Posterior vena cava (tissue), 2 donors: ENCODE measurements at regions not wholly inside any gene's neighbourhood (a gene's known extent, or its start where the extent isn't known, plus 50 kb on each side); places are given as distances from the start of the nearest gene placed in this dataset.

Source experiments
- DNase-seq: peaks from one replicate; pipeline ENCODE4 v3.0.0-alpha.2; 2020; ENCODE audit warnings: low spot score
- intact Hi-C, 2 donors: fragments of 100-400 bp; cut with DNase I; formaldehyde crosslinking; loops; one replicate each; pipeline versions ENCODE4 v1.14.1 to v1.14.2; 2022 to 2023
- donor health status: DM: yes; HTN: yes; CAD: no.
- donor health status: DM: yes; HTN: yes; CAD: no.

DNA sequence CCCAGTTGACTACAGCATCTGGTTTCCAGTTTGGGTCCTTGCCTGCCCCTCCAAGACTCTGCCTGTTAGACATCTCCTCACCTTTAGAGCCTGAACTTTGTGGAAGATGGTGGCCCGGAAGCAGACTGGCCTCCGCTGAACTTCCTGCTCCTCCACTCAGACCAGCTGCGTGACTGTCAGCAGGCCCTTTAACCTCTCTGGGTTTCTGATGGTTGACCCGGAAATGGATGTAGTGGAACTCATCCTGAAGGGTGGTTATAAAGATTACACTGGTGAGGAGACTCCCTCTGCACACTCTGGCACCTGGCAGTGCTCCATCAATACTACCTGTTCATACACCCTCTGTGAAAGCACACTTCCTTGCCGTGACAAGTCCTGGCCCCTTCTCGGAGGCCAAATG lies 151.9 kb upstream of the TLE3 start:
- intact Hi-C loops = no loop called here
- DNase-seq = peak; percentile 17

GRCh38 chr15:70248116-70249025 lies 150.7 kb upstream of the TLE3 start:
- peak; percentile 40 for DNase-seq
- intact Hi-C loops = no loop called here

DNA sequence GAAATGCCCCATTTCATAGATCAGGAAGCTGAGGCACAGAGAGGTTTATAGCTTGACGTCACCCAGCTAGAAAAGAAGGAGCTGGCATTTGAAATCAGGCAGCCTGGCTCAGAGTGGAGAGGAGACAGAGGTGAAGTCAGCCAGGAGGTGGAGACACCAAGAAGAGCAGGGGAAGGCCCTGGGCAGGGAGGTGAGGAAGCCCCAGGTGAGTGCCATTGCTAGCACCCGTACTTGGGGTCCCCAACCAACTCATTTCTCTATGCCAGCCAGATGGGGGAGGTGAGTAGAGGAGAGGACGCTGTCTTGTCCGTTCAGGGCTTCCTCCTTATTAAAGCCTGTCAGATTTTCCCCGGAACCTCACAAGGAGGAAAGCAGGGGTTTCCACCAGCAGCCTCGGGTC lies 149.6 kb upstream of the TLE3 start:
- intact Hi-C loops = no loop called here
- no peak for DNase-seq

DNA sequence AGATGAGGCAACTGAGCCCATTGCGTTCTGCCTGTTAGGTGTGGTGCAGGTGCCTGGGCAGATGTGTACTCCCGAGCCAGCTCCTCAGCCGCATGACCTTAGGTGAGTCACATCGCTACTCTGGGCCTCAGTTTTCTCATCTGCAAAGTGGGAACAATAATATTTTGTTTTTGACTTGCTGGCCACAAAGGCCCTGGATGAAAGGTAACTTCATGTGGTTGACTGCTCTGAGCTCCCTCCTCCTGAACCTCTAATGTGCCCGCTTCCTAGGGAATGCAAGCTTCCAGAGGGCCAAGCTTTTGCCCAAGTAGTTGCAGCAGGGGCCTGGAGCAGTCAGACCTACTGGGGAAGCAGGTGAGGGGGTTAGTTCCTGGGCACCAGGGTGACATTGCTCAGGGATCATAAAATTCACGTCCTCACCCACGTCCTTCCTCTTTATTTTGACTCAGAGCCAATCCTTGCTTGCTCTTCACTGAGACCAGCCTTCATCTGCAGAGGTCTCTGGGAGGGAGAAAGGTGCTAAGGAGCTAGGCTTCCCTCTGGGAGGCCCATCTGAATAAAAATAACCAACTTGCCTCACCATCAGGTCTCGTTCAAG lies 149.0 kb upstream of the TLE3 start:
- intact Hi-C loops = no loop called here
- DNase-seq = peak; percentile 29

- intact Hi-C loops = no loop called here
- DNase-seq = peak; percentile 82
Observed at GRCh38 chr15:70245932-70246622, 148.4 kb upstream of the TLE3 start.

GRCh38 chr15:70244978-70245542 lies 147.3 kb upstream of the TLE3 start:
- intact Hi-C loops = no loop called here
- DNase-seq = peak; percentile 30

DNA sequence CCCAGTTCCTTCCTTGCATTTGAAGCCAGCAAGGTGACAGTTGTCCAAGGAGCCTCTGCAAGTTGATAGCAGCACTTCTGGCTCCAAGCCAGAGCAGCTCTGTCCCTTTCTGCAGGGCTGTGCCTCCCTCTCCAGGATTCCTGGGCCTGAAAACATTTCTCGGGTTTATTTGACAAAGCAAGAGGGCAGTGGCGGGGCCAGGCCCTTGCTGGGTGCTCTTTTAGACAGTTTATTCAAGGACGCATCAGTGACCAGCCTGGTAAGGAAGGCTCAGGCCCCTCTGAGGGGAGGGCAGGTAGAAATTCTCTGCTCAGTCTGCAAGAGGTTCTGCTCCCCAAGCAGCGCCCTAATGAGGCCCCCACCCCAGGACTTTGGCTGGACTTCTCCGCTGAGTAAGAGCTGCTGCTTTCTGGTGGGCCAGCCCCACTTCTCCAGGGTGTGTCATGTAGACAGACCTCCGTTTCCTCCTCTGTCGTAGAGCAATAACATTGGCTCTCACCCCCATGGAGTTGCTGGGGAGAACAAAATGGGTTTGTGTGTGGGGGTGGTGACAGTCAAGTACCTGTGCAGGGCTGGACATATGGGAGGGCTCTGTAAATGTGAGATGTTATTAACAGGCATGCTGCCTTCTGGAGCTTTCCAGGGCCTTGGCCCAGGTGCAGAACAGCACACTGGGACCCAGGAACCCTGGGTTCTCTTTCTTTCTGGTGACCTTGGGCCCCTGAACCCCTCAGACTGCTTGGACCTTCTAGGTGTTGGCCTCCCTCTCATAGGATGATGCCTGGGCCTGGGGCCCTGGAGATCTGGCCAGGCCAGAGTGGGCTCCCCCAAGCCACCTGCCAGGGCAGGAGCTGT lies 146.2 kb upstream of the TLE3 start:
- DNase-seq = peak; percentile 68
- intact Hi-C loops = no loop called here

DNA sequence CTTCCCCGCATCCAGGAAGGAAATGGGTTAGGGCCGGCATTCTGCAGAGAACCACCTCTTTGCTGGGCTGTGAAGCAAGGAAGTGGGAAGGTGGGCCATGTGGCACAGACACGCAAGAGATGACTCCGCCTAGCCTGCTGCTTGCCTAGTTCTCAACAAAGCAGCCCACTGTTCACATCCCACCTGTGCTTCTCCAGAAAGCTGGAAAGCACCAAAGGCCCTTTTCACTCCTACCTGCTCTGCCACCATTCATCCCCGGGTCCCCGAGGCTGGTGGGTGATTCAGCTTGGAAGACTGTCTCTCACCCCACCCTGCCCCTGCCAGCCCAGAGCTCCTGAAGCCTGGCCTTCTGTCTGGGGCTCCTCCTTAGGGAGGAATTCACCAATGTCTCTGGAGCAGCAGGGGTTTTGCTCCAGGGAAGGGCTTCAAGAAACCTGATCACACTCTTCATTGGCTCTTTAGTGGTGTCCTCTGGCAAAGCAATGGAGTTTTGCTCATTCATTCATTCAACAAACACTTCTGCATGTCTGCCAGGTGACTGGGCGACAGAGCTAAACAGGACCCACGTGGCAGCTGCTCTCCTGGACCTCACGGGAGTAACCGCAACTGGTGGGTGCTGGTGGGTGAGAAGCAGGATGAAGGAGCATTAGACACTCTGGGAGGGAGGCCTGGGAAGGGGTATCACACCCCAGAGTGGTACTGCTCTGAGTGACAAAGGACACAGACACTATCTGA lies 145.4 kb upstream of the TLE3 start:
- DNase-seq = peak; percentile 43

DNA sequence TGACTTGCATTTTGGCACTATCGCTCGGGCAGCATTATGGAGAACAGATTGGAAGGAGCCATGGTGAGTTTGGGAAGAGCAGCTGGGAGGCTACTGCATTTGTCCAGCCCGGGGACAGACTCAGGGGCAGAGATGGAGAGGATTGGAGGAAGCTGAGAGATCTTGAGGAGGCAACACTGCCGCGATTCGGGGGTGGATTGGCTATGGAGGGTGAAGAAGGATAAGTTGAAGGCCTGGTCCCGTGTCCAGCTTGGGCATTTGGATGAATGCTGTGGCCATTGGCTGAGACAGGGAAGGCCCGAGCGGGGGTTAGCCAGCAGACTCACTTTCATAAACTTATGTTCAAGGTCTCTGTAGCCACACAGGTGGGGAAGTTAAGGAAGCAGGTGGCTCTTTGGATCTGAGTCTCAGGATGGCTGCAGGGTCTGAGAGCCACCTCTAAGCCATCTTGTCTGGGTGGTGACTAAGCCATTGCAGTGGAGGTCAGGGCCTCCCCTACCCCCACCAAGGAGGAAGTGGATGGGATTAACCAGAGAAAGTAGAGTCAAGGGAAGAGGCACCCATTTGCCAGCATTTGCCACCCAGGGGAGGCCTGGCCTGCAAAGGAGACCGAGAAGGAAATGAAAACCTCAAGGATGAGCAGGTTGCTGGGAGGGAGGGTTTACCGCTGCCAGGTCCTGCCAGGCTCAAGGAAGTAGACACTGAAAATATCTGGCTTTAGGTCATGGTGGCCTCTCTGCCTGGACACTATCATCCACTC lies 144.0 kb upstream of the TLE3 start:
- intact Hi-C loops = no loop called here
- no peak for DNase-seq

More for the DNA sequence above, 145.4 kb upstream of the TLE3 start:
- intact Hi-C loops = no loop called here

- peak; percentile 31 for DNase-seq
- intact Hi-C loops = no loop called here
Observed at GRCh38 chr15:70240820-70241430, 143.2 kb upstream of the TLE3 start.

DNA sequence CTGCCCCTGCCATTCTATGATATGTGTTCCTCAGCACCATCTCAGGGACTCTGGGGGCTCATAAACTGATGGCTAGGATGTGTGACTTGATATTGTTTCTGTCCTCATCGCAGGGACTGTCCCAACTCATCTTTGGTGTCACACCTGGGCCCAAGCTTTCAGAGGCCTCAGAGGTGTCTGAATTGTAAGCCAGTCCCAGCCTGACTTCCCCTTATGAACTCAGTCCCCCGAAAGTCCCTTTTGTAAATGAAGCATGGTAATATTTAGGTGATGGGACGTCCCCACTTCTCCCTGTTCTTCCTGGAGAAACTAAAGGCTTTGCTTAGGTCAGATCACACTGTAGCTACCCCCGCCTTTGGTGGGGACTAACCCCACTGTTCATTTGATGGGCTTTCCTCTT lies 142.4 kb upstream of the TLE3 start:
- peak; percentile 7 for DNase-seq

DNA sequence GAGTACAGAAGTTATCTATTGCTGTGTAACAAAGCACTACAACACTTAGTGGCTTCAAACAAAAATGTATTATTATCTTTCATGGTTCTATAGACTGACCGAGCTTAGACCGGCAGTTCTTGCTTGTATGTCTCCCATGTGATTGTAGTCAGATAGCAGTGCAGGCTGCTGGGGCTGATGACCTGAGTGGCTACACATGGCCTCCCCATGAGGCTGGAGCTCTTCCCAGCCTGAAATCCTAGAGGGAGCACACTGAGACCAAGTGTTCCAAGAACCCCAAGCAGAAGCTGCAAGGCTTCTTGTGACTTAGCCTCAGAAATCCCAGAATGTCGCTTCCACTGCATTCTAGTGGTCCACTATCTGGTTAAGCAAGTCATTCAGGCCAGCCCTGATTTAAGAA lies 141.2 kb upstream of the TLE3 start:
- peak; percentile 9 for DNase-seq
- intact Hi-C loops = no loop called here

More for the DNA sequence above, 142.4 kb upstream of the TLE3 start:
- intact Hi-C loops = no loop called here

GRCh38 chr15:70237626-70238025 lies 139.9 kb upstream of the TLE3 start:
- DNase-seq = no peak
- intact Hi-C loops = no loop called here

GRCh38 chr15:70236341-70237086 lies 138.8 kb upstream of the TLE3 start:
- DNase-seq = no peak
- intact Hi-C loops = no loop called here

- DNase-seq = no peak
- intact Hi-C loops = no loop called here
Observed at GRCh38 chr15:70235347-70235746, 137.6 kb upstream of the TLE3 start.

GRCh38 chr15:70234256-70234905 lies 136.7 kb upstream of the TLE3 start:
- DNase-seq = no peak
- intact Hi-C loops = no loop called here
